OCI-LY7 (cell line): ENCODE measurements at regions not wholly inside any gene's neighbourhood (a gene's known extent, or its start where the extent isn't known, plus 50 kb on each side); places are given as distances from the start of the nearest gene placed in this dataset.

ENCODE experiments used
- EZH2phosphoT487 ChIP-seq: fragments of 200-600 bp; sonication (generic); IDR thresholded peaks from 2 replicates; pipeline ENCODE4 v1.6.1; 2018; ENCODE audit warnings: low read depth, borderline replicate concordance, mild to moderate bottlenecking, mixed run types, antibody characterized with exemption, low read length, moderate library complexity, mixed read lengths
- TF ChIP-seq, protein P1 (sequence below): fragments of 200-600 bp; sonication (generic); conservative IDR thresholded peaks from 2 replicates; pipeline ENCODE4 v1.5.1; 2014; ENCODE audit warnings: mild to moderate bottlenecking, antibody characterized with exemption, low read length, moderate library complexity, mixed read lengths

DNA sequence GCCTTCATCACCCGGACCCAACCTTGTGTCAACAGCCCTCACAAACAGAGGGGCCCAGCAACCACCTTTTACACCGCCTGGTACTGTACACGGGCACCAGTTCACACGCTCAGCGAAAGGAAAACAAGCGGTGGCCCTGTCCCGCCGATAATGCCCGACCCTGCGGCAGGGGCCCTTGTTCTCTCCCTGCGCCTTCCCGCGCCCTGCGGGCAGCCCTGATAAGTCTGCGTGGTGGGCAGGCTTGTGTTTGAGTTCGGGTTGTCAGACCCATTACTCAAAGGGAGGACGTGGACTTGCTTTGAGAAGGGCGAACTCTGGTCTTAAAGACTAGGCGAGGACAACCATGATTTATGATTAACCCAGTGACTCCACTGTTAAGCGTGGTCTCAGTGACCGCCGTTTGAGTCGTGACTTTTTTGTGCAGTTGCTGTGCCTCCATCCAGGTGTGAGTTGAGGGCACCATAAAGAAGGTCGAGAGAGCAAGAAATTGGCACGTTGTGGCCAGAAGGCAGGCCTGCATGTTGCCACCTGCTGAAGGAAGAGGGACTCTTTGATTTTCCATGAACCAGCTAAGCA is 167.4 kb upstream of the GATA6 start:
- TF ChIP-seq, protein P1, sequence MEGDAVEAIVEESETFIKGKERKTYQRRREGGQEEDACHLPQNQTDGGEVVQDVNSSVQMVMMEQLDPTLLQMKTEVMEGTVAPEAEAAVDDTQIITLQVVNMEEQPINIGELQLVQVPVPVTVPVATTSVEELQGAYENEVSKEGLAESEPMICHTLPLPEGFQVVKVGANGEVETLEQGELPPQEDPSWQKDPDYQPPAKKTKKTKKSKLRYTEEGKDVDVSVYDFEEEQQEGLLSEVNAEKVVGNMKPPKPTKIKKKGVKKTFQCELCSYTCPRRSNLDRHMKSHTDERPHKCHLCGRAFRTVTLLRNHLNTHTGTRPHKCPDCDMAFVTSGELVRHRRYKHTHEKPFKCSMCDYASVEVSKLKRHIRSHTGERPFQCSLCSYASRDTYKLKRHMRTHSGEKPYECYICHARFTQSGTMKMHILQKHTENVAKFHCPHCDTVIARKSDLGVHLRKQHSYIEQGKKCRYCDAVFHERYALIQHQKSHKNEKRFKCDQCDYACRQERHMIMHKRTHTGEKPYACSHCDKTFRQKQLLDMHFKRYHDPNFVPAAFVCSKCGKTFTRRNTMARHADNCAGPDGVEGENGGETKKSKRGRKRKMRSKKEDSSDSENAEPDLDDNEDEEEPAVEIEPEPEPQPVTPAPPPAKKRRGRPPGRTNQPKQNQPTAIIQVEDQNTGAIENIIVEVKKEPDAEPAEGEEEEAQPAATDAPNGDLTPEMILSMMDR = no peak
- TF ChIP-seq EZH2phosphoT487 = no peak
